ENCODE measurements at regions not wholly inside any gene's neighbourhood (a gene's known extent, or its start where the extent isn't known, plus 50 kb on each side); places are given as distances from the start of the nearest gene placed in this dataset.

- H3K4me3 Mint-ChIP-seq: no peak overlapping the region
- Histone ChIP-seq H3K36me3 (ENCODE audit: control insufficient read depth, insufficient read depth, low read length) (no peaks in the 10 kb centered on the region), H3K27ac (ENCODE audit: insufficient read depth, low read length, poor library complexity, severe bottlenecking) (no peak overlapping the region), H3K9me3 (ENCODE audit: control insufficient read depth in 2 of 2, low read length in 2 of 2) (no peaks in the 10 kb centered on the region), H3K4me3 (ENCODE audit: low read depth, low read length) (no peak overlapping the region), H3K27me3 (ENCODE audit: control insufficient read depth, insufficient read depth, low read length) (no peaks in the 10 kb centered on the region), H3K4me1 (ENCODE audit: control insufficient read depth, insufficient read depth, low read length, poor library complexity, severe bottlenecking) (no peaks in the 10 kb centered on the region)
- no peak overlapping the region for H3K27ac Mint-ChIP-seq
- DNase-seq: no peak
- ATAC-seq (ENCODE audit: low read depth in 2 of 2): no peak
- no peaks in the 10 kb centered on the region for H3K36me3 Mint-ChIP-seq
- no peaks in the 10 kb centered on the region for H3K4me1 Mint-ChIP-seq
- no peaks in the 10 kb centered on the region for H3K27me3 Mint-ChIP-seq
- H3K9me3 Mint-ChIP-seq: peaks cover 0 to 16% (median 9%) of the 10 kb centered on the region in 7 donors
Measured at GRCh38 chr9:13735181-13735580, 455.7 kb upstream of the MPDZ start.

- Histone ChIP-seq H3K27me3 (ENCODE audit: control insufficient read depth, insufficient read depth, low read length) (no peaks in the 10 kb centered on the region), H3K4me1 (ENCODE audit: control insufficient read depth, insufficient read depth, low read length, poor library complexity, severe bottlenecking) (no peaks in the 10 kb centered on the region), H3K27ac (ENCODE audit: insufficient read depth, low read length, poor library complexity, severe bottlenecking) (no peak overlapping the region), H3K4me3 (ENCODE audit: low read depth, low read length) (no peak overlapping the region), H3K36me3 (ENCODE audit: control insufficient read depth, insufficient read depth, low read length) (no peaks in the 10 kb centered on the region), H3K9me3 (ENCODE audit: control insufficient read depth in 2 of 2, low read length in 2 of 2) (no peaks in the 10 kb centered on the region)
- no peaks in the 10 kb centered on the region for H3K4me1 Mint-ChIP-seq
- ATAC-seq (ENCODE audit: low read depth in 2 of 2) (no peak), DNase-seq (no peak)
- peaks cover 0 to 16% (median 9%) of the 10 kb centered on the region in 7 donors for H3K9me3 Mint-ChIP-seq
- H3K4me3 Mint-ChIP-seq: no peak overlapping the region
- H3K27ac Mint-ChIP-seq: no peak overlapping the region
- no peaks in the 10 kb centered on the region for H3K36me3 Mint-ChIP-seq
- H3K27me3 Mint-ChIP-seq: no peaks in the 10 kb centered on the region
Measured at GRCh38 chr9:13734601-13735000, 455.1 kb upstream of the MPDZ start.

DNA sequence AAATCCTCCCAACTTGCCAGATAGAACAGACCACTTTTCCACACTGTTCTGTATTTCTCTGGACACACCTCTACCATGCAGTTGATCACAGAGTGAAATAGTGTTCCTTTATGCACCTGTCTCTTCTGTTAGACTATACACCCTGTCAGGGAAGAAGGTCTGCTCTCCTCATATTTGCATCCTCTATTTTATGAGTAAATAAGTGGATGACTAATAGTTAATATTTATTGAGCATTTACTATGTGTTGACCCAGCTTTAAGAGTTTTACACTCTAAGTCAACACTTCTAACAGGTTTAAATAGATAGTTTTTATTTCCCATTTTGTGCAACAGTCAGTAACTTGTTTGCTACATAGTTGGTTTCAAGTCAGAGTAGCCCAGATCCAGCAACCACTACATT lies 452.8 kb upstream of the MPDZ start:
- no peaks in the 10 kb centered on the region for H3K27me3 Mint-ChIP-seq
- no peaks in the 10 kb centered on the region for H3K4me1 Mint-ChIP-seq

DNA sequence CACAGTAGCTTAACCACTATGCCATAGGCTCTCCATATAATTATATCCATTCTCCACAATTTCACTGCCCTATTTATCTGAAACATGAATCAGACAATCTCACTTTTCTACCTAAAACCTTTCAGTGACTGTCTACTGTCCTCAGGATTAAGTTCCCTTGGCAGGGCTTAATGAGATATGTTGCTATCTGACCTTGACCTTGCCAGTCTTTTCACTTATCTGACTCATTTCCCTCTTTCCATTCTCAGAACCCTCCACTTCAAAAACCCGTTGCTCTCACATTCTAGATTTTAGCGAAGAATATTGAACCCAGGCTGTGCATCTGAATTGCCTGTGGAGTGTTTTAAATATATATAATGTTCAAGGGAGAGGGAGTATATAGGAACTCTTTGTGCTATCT lies 452.1 kb upstream of the MPDZ start:
- ATAC-seq (ENCODE audit: low read depth in 2 of 2): no peak
- no peaks in the 10 kb centered on the region for H3K36me3 Mint-ChIP-seq

More for the DNA sequence above, 452.8 kb upstream of the MPDZ start:
- no peak for DNase-seq
- Histone ChIP-seq H3K36me3 (ENCODE audit: control insufficient read depth, insufficient read depth, low read length) (no peaks in the 10 kb centered on the region), H3K9me3 (ENCODE audit: control insufficient read depth in 2 of 2, low read length in 2 of 2) (no peaks in the 10 kb centered on the region), H3K27ac (ENCODE audit: insufficient read depth, low read length, poor library complexity, severe bottlenecking) (no peak overlapping the region), H3K4me3 (ENCODE audit: low read depth, low read length) (no peak overlapping the region), H3K4me1 (ENCODE audit: control insufficient read depth, insufficient read depth, low read length, poor library complexity, severe bottlenecking) (no peaks in the 10 kb centered on the region), H3K27me3 (ENCODE audit: control insufficient read depth, insufficient read depth, low read length) (no peaks in the 10 kb centered on the region)
- Mint-ChIP-seq H3K9me3 (peaks cover 0 to 18% (median 5%) of the 10 kb centered on the region in 7 donors), H3K36me3 (no peaks in the 10 kb centered on the region), H3K4me3 (no peak overlapping the region), H3K27ac (no peak overlapping the region)
- ATAC-seq (ENCODE audit: low read depth in 2 of 2): no peak

GRCh38 chr9:13729955-13730354 lies 450.5 kb upstream of the MPDZ start:
- Histone ChIP-seq H3K4me1 (ENCODE audit: control insufficient read depth, insufficient read depth, low read length, poor library complexity, severe bottlenecking) (no peaks in the 10 kb centered on the region), H3K27me3 (ENCODE audit: control insufficient read depth, insufficient read depth, low read length) (no peaks in the 10 kb centered on the region), H3K36me3 (ENCODE audit: control insufficient read depth, insufficient read depth, low read length) (no peaks in the 10 kb centered on the region), H3K27ac (ENCODE audit: insufficient read depth, low read length, poor library complexity, severe bottlenecking) (no peak overlapping the region), H3K9me3 (ENCODE audit: control insufficient read depth in 2 of 2, low read length in 2 of 2) (no peaks in the 10 kb centered on the region), H3K4me3 (ENCODE audit: low read depth, low read length) (no peak overlapping the region)
- Mint-ChIP-seq H3K27ac (no peak overlapping the region), H3K4me1 (no peaks in the 10 kb centered on the region), H3K4me3 (no peak overlapping the region), H3K36me3 (no peaks in the 10 kb centered on the region), H3K9me3 (peaks cover 0 to 22% (median 5%) of the 10 kb centered on the region in 7 donors), H3K27me3 (no peaks in the 10 kb centered on the region)
- DNase-seq: no peak
- ATAC-seq (ENCODE audit: low read depth in 2 of 2): no peak

More for the DNA sequence above, 452.1 kb upstream of the MPDZ start:
- H3K27me3 ChIP-seq (ENCODE audit: control insufficient read depth, insufficient read depth, low read length): no peaks in the 10 kb centered on the region
- no peak overlapping the region for H3K4me3 ChIP-seq (ENCODE audit: low read depth, low read length)
- no peaks in the 10 kb centered on the region for H3K36me3 ChIP-seq (ENCODE audit: control insufficient read depth, insufficient read depth, low read length)
- Mint-ChIP-seq H3K9me3 (peaks cover 0 to 18% (median 5%) of the 10 kb centered on the region in 7 donors), H3K4me1 (no peaks in the 10 kb centered on the region), H3K27ac (no peak overlapping the region), H3K27me3 (no peaks in the 10 kb centered on the region), H3K4me3 (no peak overlapping the region)
- H3K9me3 ChIP-seq (ENCODE audit: control insufficient read depth in 2 of 2, low read length in 2 of 2): no peaks in the 10 kb centered on the region
- no peak overlapping the region for H3K27ac ChIP-seq (ENCODE audit: insufficient read depth, low read length, poor library complexity, severe bottlenecking)
- H3K4me1 ChIP-seq (ENCODE audit: control insufficient read depth, insufficient read depth, low read length, poor library complexity, severe bottlenecking): no peaks in the 10 kb centered on the region
- DNase-seq: no peak

GRCh38 chr9:13728917-13729811 lies 449.7 kb upstream of the MPDZ start:
- H3K27ac Mint-ChIP-seq: no peak overlapping the region
- no peaks in the 10 kb centered on the region for H3K36me3 Mint-ChIP-seq
- H3K27me3 ChIP-seq (ENCODE audit: control insufficient read depth, insufficient read depth, low read length): no peaks in the 10 kb centered on the region
- H3K27ac ChIP-seq (ENCODE audit: insufficient read depth, low read length, poor library complexity, severe bottlenecking): no peak overlapping the region
- DNase-seq: no peak
- H3K4me1 Mint-ChIP-seq: no peaks in the 10 kb centered on the region
- no peaks in the 10 kb centered on the region for H3K36me3 ChIP-seq (ENCODE audit: control insufficient read depth, insufficient read depth, low read length)
- peaks cover 0 to 21% (median 4%) of the 10 kb centered on the region in 7 donors for H3K9me3 Mint-ChIP-seq
- no peak overlapping the region for H3K4me3 ChIP-seq (ENCODE audit: low read depth, low read length)
- no peak for ATAC-seq (ENCODE audit: low read depth in 2 of 2)
- no peaks in the 10 kb centered on the region for H3K27me3 Mint-ChIP-seq
- H3K4me1 ChIP-seq (ENCODE audit: control insufficient read depth, insufficient read depth, low read length, poor library complexity, severe bottlenecking): no peaks in the 10 kb centered on the region
- H3K4me3 Mint-ChIP-seq: no peak overlapping the region
- H3K9me3 ChIP-seq (ENCODE audit: control insufficient read depth in 2 of 2, low read length in 2 of 2): no peaks in the 10 kb centered on the region

DNA sequence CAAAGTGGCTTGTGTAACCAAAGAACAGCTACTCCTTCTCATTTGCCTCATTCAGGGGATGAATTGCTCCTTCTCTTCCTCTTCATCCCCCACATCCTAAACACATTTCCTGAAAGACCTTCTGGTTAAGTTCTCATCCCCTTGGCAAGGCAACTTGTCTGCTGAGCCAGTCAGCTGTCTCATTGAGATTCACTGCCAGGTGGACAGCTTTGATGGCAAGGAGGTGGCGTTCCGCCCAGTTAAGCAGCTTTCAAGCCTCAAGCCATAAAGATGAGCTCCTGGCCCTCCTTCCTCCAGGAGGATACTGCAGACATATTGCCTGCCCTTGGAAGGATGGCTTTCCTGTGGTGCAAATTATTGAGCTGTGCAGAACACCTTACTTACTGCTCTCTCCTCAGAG lies 448.6 kb upstream of the MPDZ start:
- peaks cover 0 to 24% (median 4%) of the 10 kb centered on the region in 7 donors for H3K9me3 Mint-ChIP-seq
- Histone ChIP-seq H3K4me1 (ENCODE audit: control insufficient read depth, insufficient read depth, low read length, poor library complexity, severe bottlenecking) (no peaks in the 10 kb centered on the region), H3K4me3 (ENCODE audit: low read depth, low read length) (no peak overlapping the region), H3K27ac (ENCODE audit: insufficient read depth, low read length, poor library complexity, severe bottlenecking) (no peak overlapping the region), H3K36me3 (ENCODE audit: control insufficient read depth, insufficient read depth, low read length) (no peaks in the 10 kb centered on the region), H3K27me3 (ENCODE audit: control insufficient read depth, insufficient read depth, low read length) (no peaks in the 10 kb centered on the region), H3K9me3 (ENCODE audit: control insufficient read depth in 2 of 2, low read length in 2 of 2) (no peaks in the 10 kb centered on the region)
- H3K27ac Mint-ChIP-seq: no peak overlapping the region
- no peak for DNase-seq
- H3K4me1 Mint-ChIP-seq: no peaks in the 10 kb centered on the region
- ATAC-seq (ENCODE audit: low read depth in 2 of 2): no peak
- H3K4me3 Mint-ChIP-seq: no peak overlapping the region
- no peaks in the 10 kb centered on the region for H3K36me3 Mint-ChIP-seq
- no peaks in the 10 kb centered on the region for H3K27me3 Mint-ChIP-seq

DNA sequence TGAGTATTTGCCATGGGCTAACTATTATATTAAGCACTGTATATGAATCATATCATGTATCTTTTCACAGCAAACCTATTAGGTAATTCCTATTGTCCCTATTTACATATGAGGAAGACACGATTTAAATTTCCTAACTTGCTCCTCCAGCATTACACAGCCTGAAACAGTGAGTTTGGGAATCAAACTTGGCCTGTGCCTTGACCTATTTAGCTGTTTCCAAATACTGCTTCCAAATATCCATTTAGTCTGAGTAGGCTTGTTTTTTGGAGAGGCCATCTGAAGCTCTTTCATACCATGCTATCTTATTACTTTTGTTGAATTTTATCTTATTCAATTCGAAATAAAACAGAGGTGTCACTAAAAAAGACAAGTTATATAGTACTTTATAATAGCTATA lies 447.3 kb upstream of the MPDZ start:
- H3K27me3 Mint-ChIP-seq: no peaks in the 10 kb centered on the region
- H3K36me3 Mint-ChIP-seq: no peaks in the 10 kb centered on the region
- DNase-seq (no peak), ATAC-seq (ENCODE audit: low read depth in 2 of 2) (no peak)
- H3K27me3 ChIP-seq (ENCODE audit: control insufficient read depth, insufficient read depth, low read length): no peaks in the 10 kb centered on the region
- H3K4me1 Mint-ChIP-seq: no peaks in the 10 kb centered on the region
- no peaks in the 10 kb centered on the region for H3K9me3 ChIP-seq (ENCODE audit: control insufficient read depth in 2 of 2, low read length in 2 of 2)
- H3K36me3 ChIP-seq (ENCODE audit: control insufficient read depth, insufficient read depth, low read length): no peaks in the 10 kb centered on the region
- H3K4me1 ChIP-seq (ENCODE audit: control insufficient read depth, insufficient read depth, low read length, poor library complexity, severe bottlenecking): no peaks in the 10 kb centered on the region
- no peak overlapping the region for H3K4me3 ChIP-seq (ENCODE audit: low read depth, low read length)
- H3K27ac ChIP-seq (ENCODE audit: insufficient read depth, low read length, poor library complexity, severe bottlenecking): no peak overlapping the region
- peaks cover 0 to 28% (median 3%) of the 10 kb centered on the region in 7 donors for H3K9me3 Mint-ChIP-seq
- H3K27ac Mint-ChIP-seq: no peak overlapping the region
- no peak overlapping the region for H3K4me3 Mint-ChIP-seq

Data from CD4-positive, CD25-positive, alpha-beta regulatory T cell (primary cell).